GM23338 (cell line): ENCODE measurements at regions not wholly inside any gene's neighbourhood (a gene's known extent, or its start where the extent isn't known, plus 50 kb on each side); places are given as distances from the start of the nearest gene placed in this dataset.

Source experiments
- ATAC-seq: fragments of 200-7000 bp; cut with Tn5 transposase; 3 replicates; pipeline ENCODE4 v1.9.1; 2020
- DNase-seq: peaks from one replicate; pipeline ENCODE4 v3.0.0-alpha.2; 2015; ENCODE audit warnings: low spot score
- H2AFZ ChIP-seq: fragments of 200-600 bp; sonication (generic); 2 replicates; pipeline ENCODE4 v1.8.0; 2016; ENCODE audit warnings: antibody characterized with exemption, mild to moderate bottlenecking, moderate library complexity
- H3F3A ChIP-seq: fragments of 200-600 bp; sonication (generic); replicated peaks from 2 replicates; pipeline ENCODE4 v1.8.0; 2017; ENCODE audit warnings: antibody characterized with exemption, mixed run types, low read depth
- H3K27ac ChIP-seq: fragments of 200-600 bp; sonication (generic); 2 replicates; pipeline ENCODE4 v1.6.1; 2016; ENCODE audit warnings: low read depth
- H3K27me3 ChIP-seq: fragments of 200-600 bp; sonication (generic); 2 replicates; pipeline ENCODE4 v1.8.0; 2016; ENCODE audit warnings: mild to moderate bottlenecking, mixed run types, moderate library complexity; ENCODE audit not compliant: insufficient read depth
- H3K36me3 ChIP-seq: fragments of 200-600 bp; sonication (generic); 2 replicates; pipeline ENCODE4 v1.8.0; 2016; ENCODE audit warnings: mild to moderate bottlenecking; ENCODE audit not compliant: insufficient read depth
- H3K4me1 ChIP-seq: fragments of 200-600 bp; sonication (generic); 2 replicates; pipeline ENCODE4 v1.8.0; 2016; ENCODE audit warnings: mild to moderate bottlenecking, moderate library complexity; ENCODE audit not compliant: insufficient read depth
- H3K4me2 ChIP-seq: fragments of 200-600 bp; sonication (generic); 2 replicates; pipeline ENCODE4 v1.7.1; 2017; ENCODE audit warnings: mixed run types
- H3K4me3 ChIP-seq: fragments of 200-600 bp; sonication (generic); 2 replicates; pipeline ENCODE4 v1.6.1; 2016; ENCODE audit warnings: mixed run types
- H3K79me2 ChIP-seq: fragments of 200-600 bp; sonication (generic); replicated peaks from 2 replicates; pipeline ENCODE4 v1.8.0; 2017; ENCODE audit warnings: mild to moderate bottlenecking; ENCODE audit not compliant: insufficient read depth
- H3K9me2 ChIP-seq: fragments of 200-600 bp; sonication (generic); 2 replicates; pipeline ENCODE4 v1.8.0; 2017; ENCODE audit not compliant: insufficient read depth
- H4K20me1 ChIP-seq: fragments of 200-600 bp; sonication (generic); replicated peaks from 2 replicates; pipeline ENCODE4 v1.8.0; 2017; ENCODE audit warnings: mild to moderate bottlenecking; ENCODE audit not compliant: insufficient read depth
- H3K27ac Mint-ChIP-seq: 2 replicates; pipeline ENCODE4 v1.8.0; 2020; ENCODE audit warnings: inconsistent platforms, mild to moderate bottlenecking, moderate library complexity, mixed read lengths
- H3K27me3 Mint-ChIP-seq: 3 replicates; pipeline ENCODE4 v1.8.0; 2022; ENCODE audit warnings: low read depth, mild to moderate bottlenecking, moderate library complexity, mixed read lengths, inconsistent platforms; ENCODE audit not compliant: insufficient read depth, poor library complexity
- H3K36me3 Mint-ChIP-seq: 3 replicates; pipeline ENCODE4 v1.8.0; 2021; ENCODE audit warnings: low read depth, mild to moderate bottlenecking, inconsistent platforms, moderate library complexity, mixed read lengths
- H3K4me1 Mint-ChIP-seq: 3 replicates; pipeline ENCODE4 v1.8.0; 2020; ENCODE audit warnings: mild to moderate bottlenecking, inconsistent platforms, mixed read lengths
- H3K4me3 Mint-ChIP-seq: 3 replicates; pipeline ENCODE4 v1.8.0; 2021; ENCODE audit warnings: moderate library complexity, mild to moderate bottlenecking, inconsistent platforms, mixed read lengths
- H3K9me3 Mint-ChIP-seq: 3 replicates; pipeline ENCODE4 v1.8.0; 2020; ENCODE audit warnings: moderate library complexity, mild to moderate bottlenecking, inconsistent platforms, mixed read lengths
- EZH2 ChIP-seq: fragments of 200-600 bp; sonication (generic); IDR thresholded peaks from one replicate; pipeline ENCODE4 v1.8.0; 2017; ENCODE audit warnings: antibody characterized with exemption, mild to moderate bottlenecking, low read depth; ENCODE audit not compliant: unreplicated experiment
- EZH2phosphoT487 ChIP-seq: fragments of 200-600 bp; sonication (generic); IDR thresholded peaks from one replicate; pipeline ENCODE4 v1.8.1; 2018; ENCODE audit warnings: antibody characterized with exemption; ENCODE audit not compliant: unreplicated experiment
- JUNB ChIP-seq: IDR thresholded peaks from one replicate; pipeline ENCODE4 v1.6.1; 2016; ENCODE audit warnings: antibody characterized with exemption; ENCODE audit not compliant: unreplicated experiment
- POLR2AphosphoS5 ChIP-seq: IDR thresholded peaks from 2 replicates; pipeline ENCODE4 v1.6.1; 2016; ENCODE audit warnings: antibody characterized with exemption, low read depth
- ZNF114 ChIP-seq: fragments of 250-450 bp; sonication (Bioruptor Pico); IDR thresholded peaks from 2 replicates; pipeline ENCODE4 v1.5.0; 2020; ENCODE audit warnings: mild to moderate bottlenecking, moderate library complexity
- TF ChIP-seq, protein P1 (sequence below): fragments of 250-450 bp; sonication (Bioruptor Pico); IDR thresholded peaks from 2 replicates; pipeline ENCODE4 v1.5.0; 2020; ENCODE audit warnings: mild to moderate bottlenecking, moderate library complexity
- TF ChIP-seq, protein P2 (sequence below): IDR thresholded peaks from 2 replicates; pipeline ENCODE4 v1.6.1; 2016; ENCODE audit warnings: antibody characterized with exemption

DNA sequence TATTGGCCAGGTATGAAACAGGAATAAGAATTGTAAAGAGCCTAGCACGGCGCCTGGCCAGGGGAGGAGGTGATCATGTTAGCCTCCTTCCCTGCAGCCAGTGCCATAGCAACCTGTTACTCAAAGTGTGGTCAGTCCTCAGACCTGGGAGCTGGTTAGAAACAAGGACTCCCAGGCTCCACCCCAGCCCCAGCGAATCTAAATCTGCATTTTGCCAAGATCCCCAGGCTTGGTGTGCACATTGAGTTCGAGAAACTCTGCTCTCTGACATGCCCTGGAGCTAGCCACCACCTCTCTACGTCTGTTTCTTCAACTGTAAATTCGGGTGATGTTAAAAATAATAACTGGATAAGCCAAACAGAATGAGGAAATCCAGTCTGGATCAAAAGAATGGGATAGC is 56.1 kb upstream of the ALX4 start:
- H3K9me2 ChIP-seq: no peaks in the 10 kb centered on the region
- Mint-ChIP-seq H3K27me3 (peaks cover 9% of the 10 kb centered on the region), H3K4me1 (peaks cover 22% of the 10 kb centered on the region), H3K36me3 (no peaks in the 10 kb centered on the region), H3K4me3 (no peak overlapping the region), H3K9me3 (no peaks in the 10 kb centered on the region), H3K27ac (no peak overlapping the region)
- no peaks in the 10 kb centered on the region for H4K20me1 ChIP-seq
- ATAC-seq: no peak; the same call in 2 of the 3 replicates
- H3K79me2 ChIP-seq: no peaks in the 10 kb centered on the region
- H3K27ac ChIP-seq: no peak overlapping the region
- H3K4me3 ChIP-seq: no peak overlapping the region
- H3K27me3 ChIP-seq: no peaks in the 10 kb centered on the region
- DNase-seq: no peak
- H3K36me3 ChIP-seq: no peaks in the 10 kb centered on the region
- peaks cover 12% of the 10 kb centered on the region; the same call in 1 of the 2 replicates for H3K4me1 ChIP-seq
- H3F3A ChIP-seq: no peaks in the 10 kb centered on the region
- TF ChIP-seq, protein P1, sequence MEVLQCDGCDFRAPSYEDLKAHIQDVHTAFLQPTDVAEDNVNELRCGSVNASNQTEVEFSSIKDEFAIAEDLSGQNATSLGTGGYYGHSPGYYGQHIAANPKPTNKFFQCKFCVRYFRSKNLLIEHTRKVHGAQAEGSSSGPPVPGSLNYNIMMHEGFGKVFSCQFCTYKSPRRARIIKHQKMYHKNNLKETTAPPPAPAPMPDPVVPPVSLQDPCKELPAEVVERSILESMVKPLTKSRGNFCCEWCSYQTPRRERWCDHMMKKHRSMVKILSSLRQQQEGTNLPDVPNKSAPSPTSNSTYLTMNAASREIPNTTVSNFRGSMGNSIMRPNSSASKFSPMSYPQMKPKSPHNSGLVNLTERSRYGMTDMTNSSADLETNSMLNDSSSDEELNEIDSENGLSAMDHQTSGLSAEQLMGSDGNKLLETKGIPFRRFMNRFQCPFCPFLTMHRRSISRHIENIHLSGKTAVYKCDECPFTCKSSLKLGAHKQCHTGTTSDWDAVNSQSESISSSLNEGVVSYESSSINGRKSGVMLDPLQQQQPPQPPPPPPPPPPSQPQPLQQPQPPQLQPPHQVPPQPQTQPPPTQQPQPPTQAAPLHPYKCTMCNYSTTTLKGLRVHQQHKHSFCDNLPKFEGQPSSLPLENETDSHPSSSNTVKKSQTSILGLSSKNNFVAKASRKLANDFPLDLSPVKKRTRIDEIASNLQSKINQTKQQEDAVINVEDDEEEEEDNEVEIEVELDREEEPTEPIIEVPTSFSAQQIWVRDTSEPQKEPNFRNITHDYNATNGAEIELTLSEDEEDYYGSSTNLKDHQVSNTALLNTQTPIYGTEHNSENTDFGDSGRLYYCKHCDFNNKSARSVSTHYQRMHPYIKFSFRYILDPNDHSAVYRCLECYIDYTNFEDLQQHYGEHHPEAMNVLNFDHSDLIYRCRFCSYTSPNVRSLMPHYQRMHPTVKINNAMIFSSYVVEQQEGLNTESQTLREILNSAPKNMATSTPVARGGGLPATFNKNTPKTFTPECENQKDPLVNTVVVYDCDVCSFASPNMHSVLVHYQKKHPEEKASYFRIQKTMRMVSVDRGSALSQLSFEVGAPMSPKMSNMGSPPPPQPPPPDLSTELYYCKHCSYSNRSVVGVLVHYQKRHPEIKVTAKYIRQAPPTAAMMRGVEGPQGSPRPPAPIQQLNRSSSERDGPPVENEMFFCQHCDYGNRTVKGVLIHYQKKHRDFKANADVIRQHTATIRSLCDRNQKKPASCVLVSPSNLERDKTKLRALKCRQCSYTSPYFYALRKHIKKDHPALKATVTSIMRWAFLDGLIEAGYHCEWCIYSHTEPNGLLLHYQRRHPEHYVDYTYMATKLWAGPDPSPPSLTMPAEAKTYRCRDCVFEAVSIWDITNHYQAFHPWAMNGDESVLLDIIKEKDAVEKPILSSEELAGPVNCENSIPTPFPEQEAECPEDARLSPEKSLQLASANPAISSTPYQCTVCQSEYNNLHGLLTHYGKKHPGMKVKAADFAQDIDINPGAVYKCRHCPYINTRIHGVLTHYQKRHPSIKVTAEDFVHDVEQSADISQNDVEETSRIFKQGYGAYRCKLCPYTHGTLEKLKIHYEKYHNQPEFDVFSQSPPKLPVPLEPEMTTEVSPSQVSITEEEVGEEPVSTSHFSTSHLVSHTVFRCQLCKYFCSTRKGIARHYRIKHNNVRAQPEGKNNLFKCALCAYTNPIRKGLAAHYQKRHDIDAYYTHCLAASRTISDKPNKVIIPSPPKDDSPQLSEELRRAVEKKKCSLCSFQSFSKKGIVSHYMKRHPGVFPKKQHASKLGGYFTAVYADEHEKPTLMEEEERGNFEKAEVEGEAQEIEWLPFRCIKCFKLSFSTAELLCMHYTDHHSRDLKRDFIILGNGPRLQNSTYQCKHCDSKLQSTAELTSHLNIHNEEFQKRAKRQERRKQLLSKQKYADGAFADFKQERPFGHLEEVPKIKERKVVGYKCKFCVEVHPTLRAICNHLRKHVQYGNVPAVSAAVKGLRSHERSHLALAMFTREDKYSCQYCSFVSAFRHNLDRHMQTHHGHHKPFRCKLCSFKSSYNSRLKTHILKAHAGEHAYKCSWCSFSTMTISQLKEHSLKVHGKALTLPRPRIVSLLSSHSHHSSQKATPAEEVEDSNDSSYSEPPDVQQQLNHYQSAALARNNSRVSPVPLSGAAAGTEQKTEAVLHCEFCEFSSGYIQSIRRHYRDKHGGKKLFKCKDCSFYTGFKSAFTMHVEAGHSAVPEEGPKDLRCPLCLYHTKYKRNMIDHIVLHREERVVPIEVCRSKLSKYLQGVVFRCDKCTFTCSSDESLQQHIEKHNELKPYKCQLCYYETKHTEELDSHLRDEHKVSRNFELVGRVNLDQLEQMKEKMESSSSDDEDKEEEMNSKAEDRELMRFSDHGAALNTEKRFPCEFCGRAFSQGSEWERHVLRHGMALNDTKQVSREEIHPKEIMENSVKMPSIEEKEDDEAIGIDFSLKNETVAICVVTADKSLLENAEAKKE: no peak
- peak; percentile 60 for TF ChIP-seq JUNB
- H3K4me2 ChIP-seq: peak overlapping the region; percentile 32; the same call in 1 of the 2 replicates
- peak overlapping the region; percentile 89; the same call in 1 of the 2 replicates for H2AFZ ChIP-seq

DNA sequence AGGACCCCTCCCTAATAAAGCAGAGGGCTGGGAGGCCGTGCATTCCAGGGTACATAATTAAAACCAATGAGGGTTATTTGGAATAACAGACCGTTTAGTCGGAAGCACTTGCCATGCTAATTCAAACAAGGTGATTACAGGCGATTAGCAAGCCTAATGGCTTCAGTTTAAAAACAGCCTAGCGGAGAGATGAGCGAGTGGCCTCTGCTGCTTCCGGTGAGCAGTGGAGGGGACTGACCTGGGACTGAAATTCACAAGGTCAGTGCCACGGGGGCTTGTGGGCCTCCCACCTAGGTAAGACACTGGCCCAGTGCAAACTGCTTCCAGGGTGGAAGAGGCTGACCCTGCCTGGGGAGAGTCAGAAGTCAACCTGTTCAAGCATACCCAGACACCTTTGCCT is 56.8 kb upstream of the ALX4 start:
- Histone ChIP-seq H3K4me2 (peak overlapping the region; percentile 32; the same call in 1 of the 2 replicates), H3K36me3 (no peaks in the 10 kb centered on the region), H3K9me2 (no peaks in the 10 kb centered on the region), H3K27me3 (no peaks in the 10 kb centered on the region), H3K27ac (no peak overlapping the region), H4K20me1 (no peaks in the 10 kb centered on the region), H3K79me2 (no peaks in the 10 kb centered on the region), H3K4me3 (no peak overlapping the region), H2AFZ (peak overlapping the region; percentile 89), H3K4me1 (peaks cover 12% of the 10 kb centered on the region; the same call in 1 of the 2 replicates), H3F3A (no peaks in the 10 kb centered on the region)
- H3K4me1 Mint-ChIP-seq: peaks cover 20% of the 10 kb centered on the region
- no peak overlapping the region for H3K27ac Mint-ChIP-seq
- ATAC-seq (peak; percentile 24), DNase-seq (no peak)
- peaks cover 9% of the 10 kb centered on the region for H3K27me3 Mint-ChIP-seq
- no peaks in the 10 kb centered on the region for H3K36me3 Mint-ChIP-seq
- no peaks in the 10 kb centered on the region for H3K9me3 Mint-ChIP-seq
- no peak overlapping the region for H3K4me3 Mint-ChIP-seq
- no peak for TF ChIP-seq EZH2
- TF ChIP-seq, protein P2, sequence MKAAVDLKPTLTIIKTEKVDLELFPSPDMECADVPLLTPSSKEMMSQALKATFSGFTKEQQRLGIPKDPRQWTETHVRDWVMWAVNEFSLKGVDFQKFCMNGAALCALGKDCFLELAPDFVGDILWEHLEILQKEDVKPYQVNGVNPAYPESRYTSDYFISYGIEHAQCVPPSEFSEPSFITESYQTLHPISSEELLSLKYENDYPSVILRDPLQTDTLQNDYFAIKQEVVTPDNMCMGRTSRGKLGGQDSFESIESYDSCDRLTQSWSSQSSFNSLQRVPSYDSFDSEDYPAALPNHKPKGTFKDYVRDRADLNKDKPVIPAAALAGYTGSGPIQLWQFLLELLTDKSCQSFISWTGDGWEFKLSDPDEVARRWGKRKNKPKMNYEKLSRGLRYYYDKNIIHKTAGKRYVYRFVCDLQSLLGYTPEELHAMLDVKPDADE: no peak
- no peak for TF ChIP-seq ZNF114 (CRISPR knock-in tag)
- no peak for TF ChIP-seq POLR2AphosphoS5
- TF ChIP-seq EZH2phosphoT487: no peak
